ENCODE measurements at regions not wholly inside any gene's neighbourhood (a gene's known extent, or its start where the extent isn't known, plus 50 kb on each side); places are given as distances from the start of the nearest gene placed in this dataset.

DNA sequence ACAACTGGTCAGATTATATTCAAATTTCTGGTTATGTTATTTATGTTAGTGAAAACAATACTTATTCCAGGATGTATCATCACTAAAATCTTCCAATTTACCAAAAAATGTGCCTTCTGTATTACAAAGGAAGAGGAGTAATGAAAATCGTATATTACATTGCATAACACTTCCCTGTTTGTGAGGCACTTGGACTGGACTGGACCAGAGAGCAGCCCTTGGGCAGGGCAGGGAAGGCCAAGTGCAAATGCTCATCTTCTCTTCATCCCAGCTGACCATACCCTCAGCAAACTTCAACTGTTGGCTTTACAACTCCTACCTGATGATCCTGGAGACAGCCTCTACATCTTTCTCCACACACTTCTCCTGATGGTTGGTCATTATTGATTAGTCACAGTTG, 285.7 kb upstream of the MME start:
- Histone ChIP-seq H3K9me3 (ENCODE audit: insufficient read depth, low read depth, low read length) (no peaks in the 10 kb centered on the region), H3K9me2 (replicated peaks; ENCODE audit: low read depth, low read length) (no peaks in the 10 kb centered on the region), H2AFZ (ENCODE audit: low read length) (no peak overlapping the region), H3F3A (ENCODE audit: low read depth) (no peaks in the 10 kb centered on the region), H3K36me3 (ENCODE audit: insufficient read depth, low read length) (no peaks in the 10 kb centered on the region), H4K20me1 (ENCODE audit: insufficient read depth, low read length, poor library complexity, severe bottlenecking) (no peaks in the 10 kb centered on the region), H3K4me3 (ENCODE audit: low read length, poor library complexity, severe bottlenecking) (no peak overlapping the region), H3K79me2 (ENCODE audit: insufficient read depth, low read length) (no peaks in the 10 kb centered on the region), H3K4me2 (ENCODE audit: low read depth, low read length, poor library complexity, severe bottlenecking) (no peak overlapping the region), H3K9ac (ENCODE audit: low read depth, low read length, poor library complexity, severe bottlenecking) (no peak overlapping the region), H3K27me3 (ENCODE audit: insufficient read depth, low read length, poor library complexity, severe bottlenecking) (no peaks in the 10 kb centered on the region), H3K4me1 (ENCODE audit: insufficient read depth, low read length, poor library complexity, severe bottlenecking) (no peaks in the 10 kb centered on the region)
- TF ChIP-seq EZH2phosphoT487 (IDR thresholded peaks at IDR 0.05; ENCODE audit: borderline replicate concordance), result no peak
- TF ChIP-seq, protein P1, sequence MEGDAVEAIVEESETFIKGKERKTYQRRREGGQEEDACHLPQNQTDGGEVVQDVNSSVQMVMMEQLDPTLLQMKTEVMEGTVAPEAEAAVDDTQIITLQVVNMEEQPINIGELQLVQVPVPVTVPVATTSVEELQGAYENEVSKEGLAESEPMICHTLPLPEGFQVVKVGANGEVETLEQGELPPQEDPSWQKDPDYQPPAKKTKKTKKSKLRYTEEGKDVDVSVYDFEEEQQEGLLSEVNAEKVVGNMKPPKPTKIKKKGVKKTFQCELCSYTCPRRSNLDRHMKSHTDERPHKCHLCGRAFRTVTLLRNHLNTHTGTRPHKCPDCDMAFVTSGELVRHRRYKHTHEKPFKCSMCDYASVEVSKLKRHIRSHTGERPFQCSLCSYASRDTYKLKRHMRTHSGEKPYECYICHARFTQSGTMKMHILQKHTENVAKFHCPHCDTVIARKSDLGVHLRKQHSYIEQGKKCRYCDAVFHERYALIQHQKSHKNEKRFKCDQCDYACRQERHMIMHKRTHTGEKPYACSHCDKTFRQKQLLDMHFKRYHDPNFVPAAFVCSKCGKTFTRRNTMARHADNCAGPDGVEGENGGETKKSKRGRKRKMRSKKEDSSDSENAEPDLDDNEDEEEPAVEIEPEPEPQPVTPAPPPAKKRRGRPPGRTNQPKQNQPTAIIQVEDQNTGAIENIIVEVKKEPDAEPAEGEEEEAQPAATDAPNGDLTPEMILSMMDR (conservative IDR thresholded peaks at IDR 0.05; ENCODE audit: low read length), result no peak

DNA sequence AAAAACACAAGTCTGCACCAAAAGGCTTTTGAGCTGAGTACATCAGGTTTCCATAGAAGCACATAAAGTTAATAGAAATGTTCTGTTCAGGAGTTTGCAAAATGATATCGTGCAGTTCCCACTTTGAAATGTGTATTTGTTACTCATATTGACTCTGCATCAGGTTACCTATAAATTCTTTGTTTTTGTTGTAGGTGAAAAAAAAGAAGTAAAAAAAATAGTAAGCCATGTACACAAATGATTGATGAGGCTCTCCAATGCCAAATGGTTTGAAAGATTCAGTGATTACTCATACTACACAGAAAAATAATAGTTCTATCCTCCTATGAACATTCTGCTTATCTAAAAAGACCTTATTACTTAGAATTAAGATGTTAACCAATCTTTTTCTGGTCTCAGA, 287.3 kb upstream of the MME start:
- Histone ChIP-seq H3K9ac (ENCODE audit: low read depth, low read length, poor library complexity, severe bottlenecking) (no peak overlapping the region), H3F3A (ENCODE audit: low read depth) (no peaks in the 10 kb centered on the region), H3K4me1 (ENCODE audit: insufficient read depth, low read length, poor library complexity, severe bottlenecking) (no peaks in the 10 kb centered on the region), H3K79me2 (ENCODE audit: insufficient read depth, low read length) (no peaks in the 10 kb centered on the region), H3K36me3 (ENCODE audit: insufficient read depth, low read length) (no peaks in the 10 kb centered on the region), H4K20me1 (ENCODE audit: insufficient read depth, low read length, poor library complexity, severe bottlenecking) (no peaks in the 10 kb centered on the region), H3K9me3 (ENCODE audit: insufficient read depth, low read depth, low read length) (no peaks in the 10 kb centered on the region), H2AFZ (ENCODE audit: low read length) (no peak overlapping the region), H3K4me3 (ENCODE audit: low read length, poor library complexity, severe bottlenecking) (no peak overlapping the region), H3K4me2 (ENCODE audit: low read depth, low read length, poor library complexity, severe bottlenecking) (no peak overlapping the region), H3K27me3 (ENCODE audit: insufficient read depth, low read length, poor library complexity, severe bottlenecking) (no peaks in the 10 kb centered on the region), H3K9me2 (replicated peaks; ENCODE audit: low read depth, low read length) (no peaks in the 10 kb centered on the region)
- no peak for TF ChIP-seq EZH2phosphoT487 (IDR thresholded peaks at IDR 0.05; ENCODE audit: borderline replicate concordance)
- TF ChIP-seq, protein P1 (conservative IDR thresholded peaks at IDR 0.05; ENCODE audit: low read length), result no peak

DNA sequence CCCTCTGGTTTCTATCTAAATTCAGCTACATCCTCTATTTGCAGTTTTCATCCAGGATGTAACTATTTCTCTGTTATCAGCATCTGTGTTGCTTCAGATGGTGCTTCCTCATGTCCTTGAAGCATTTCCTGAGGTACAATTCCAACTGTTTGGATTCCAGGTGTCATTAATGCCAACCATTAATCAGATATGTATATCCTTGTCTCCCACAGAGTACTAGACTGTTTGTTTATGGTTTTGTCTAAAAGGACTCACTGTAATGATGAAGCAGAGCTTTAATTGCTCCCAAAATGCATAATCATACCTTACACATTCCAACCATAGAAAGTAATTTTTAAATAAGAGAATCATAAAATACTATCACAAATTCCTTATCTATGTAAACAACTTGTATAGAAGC, 288.5 kb upstream of the MME start:
- Histone ChIP-seq H3K79me2 (ENCODE audit: insufficient read depth, low read length) (no peaks in the 10 kb centered on the region), H3K9me3 (ENCODE audit: insufficient read depth, low read depth, low read length) (no peaks in the 10 kb centered on the region), H3K4me2 (ENCODE audit: low read depth, low read length, poor library complexity, severe bottlenecking) (no peak overlapping the region), H3K36me3 (ENCODE audit: insufficient read depth, low read length) (no peaks in the 10 kb centered on the region), H4K20me1 (ENCODE audit: insufficient read depth, low read length, poor library complexity, severe bottlenecking) (no peaks in the 10 kb centered on the region), H3K9ac (ENCODE audit: low read depth, low read length, poor library complexity, severe bottlenecking) (no peak overlapping the region), H3F3A (ENCODE audit: low read depth) (no peaks in the 10 kb centered on the region), H3K4me1 (ENCODE audit: insufficient read depth, low read length, poor library complexity, severe bottlenecking) (no peaks in the 10 kb centered on the region), H3K4me3 (ENCODE audit: low read length, poor library complexity, severe bottlenecking) (no peak overlapping the region), H3K27me3 (ENCODE audit: insufficient read depth, low read length, poor library complexity, severe bottlenecking) (no peaks in the 10 kb centered on the region), H2AFZ (ENCODE audit: low read length) (no peak overlapping the region; the same call in 1 of the 2 replicates), H3K9me2 (replicated peaks; ENCODE audit: low read depth, low read length) (no peaks in the 10 kb centered on the region)
- no peak for TF ChIP-seq EZH2phosphoT487 (IDR thresholded peaks at IDR 0.05; ENCODE audit: borderline replicate concordance)
- TF ChIP-seq, protein P1 (conservative IDR thresholded peaks at IDR 0.05; ENCODE audit: low read length), result no peak
